Esophagus muscularis mucosa (tissue), 4 donors: ENCODE measurements at regions not wholly inside any gene's neighbourhood (a gene's known extent, or its start where the extent isn't known, plus 50 kb on each side); places are given as distances from the start of the nearest gene placed in this dataset.

Source experiments
- CTCF ChIP-seq, 3 experiments: fragments of 200-600 bp in 2 of 3; fragments of 450-650 bp in 1 of 3; sonication (generic) in 2 of 3; IDR thresholded peaks; one replicate each; pipeline ENCODE4 v1.5.1; 2017 to 2019; ENCODE audit warnings: antibody characterized with exemption in 3 of 3, mild to moderate bottlenecking in 2 of 3, moderate library complexity in 1 of 3
- EP300 ChIP-seq: sonication (generic); formaldehyde crosslinking; IDR thresholded peaks from one replicate; pipeline ENCODE4 v1.6.1; 2017; ENCODE audit warnings: antibody characterized with exemption
- POLR2AphosphoS5 ChIP-seq, 2 donors: sonication (generic); formaldehyde crosslinking; IDR thresholded peaks; one replicate each; pipeline ENCODE4 v1.6.1; 2017; ENCODE audit warnings: antibody characterized with exemption in 2 of 2

GRCh38 chr1:185534801-185535200 lies 199.4 kb upstream of the HMCN1 start:
- TF ChIP-seq POLR2AphosphoS5 (IDR thresholded peaks at IDR 0.05) (no peak), CTCF (IDR thresholded peaks at IDR 0.05) (no peak), EP300 (no peak)
